ENCODE measurements at regions not wholly inside any gene's neighbourhood (a gene's known extent, or its start where the extent isn't known, plus 50 kb on each side); places are given as distances from the start of the nearest gene placed in this dataset.

DNA sequence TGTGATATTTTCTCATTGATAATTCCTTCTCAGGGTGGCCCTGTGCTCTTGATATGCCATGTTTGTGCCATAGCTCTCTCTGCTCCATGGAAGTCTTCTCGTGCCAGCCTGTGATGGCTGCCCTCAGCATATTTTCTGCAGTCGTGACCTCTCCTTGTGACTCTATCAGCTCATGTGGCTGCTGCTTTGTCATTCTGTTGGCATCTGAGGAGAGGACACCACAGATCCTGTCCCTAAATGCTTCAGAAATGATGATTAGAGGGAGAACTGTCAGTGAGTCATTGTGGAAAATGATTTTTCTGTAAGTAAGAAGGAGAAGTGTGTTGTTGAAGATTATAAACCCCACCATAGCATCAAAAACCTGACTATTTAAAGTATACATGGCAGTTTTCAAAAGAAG, 286.0 kb downstream of the ADGRL2 start:
- no peak for TF ChIP-seq POLR2A (IDR thresholded peaks at IDR 0.05)
- TF ChIP-seq, protein P1, sequence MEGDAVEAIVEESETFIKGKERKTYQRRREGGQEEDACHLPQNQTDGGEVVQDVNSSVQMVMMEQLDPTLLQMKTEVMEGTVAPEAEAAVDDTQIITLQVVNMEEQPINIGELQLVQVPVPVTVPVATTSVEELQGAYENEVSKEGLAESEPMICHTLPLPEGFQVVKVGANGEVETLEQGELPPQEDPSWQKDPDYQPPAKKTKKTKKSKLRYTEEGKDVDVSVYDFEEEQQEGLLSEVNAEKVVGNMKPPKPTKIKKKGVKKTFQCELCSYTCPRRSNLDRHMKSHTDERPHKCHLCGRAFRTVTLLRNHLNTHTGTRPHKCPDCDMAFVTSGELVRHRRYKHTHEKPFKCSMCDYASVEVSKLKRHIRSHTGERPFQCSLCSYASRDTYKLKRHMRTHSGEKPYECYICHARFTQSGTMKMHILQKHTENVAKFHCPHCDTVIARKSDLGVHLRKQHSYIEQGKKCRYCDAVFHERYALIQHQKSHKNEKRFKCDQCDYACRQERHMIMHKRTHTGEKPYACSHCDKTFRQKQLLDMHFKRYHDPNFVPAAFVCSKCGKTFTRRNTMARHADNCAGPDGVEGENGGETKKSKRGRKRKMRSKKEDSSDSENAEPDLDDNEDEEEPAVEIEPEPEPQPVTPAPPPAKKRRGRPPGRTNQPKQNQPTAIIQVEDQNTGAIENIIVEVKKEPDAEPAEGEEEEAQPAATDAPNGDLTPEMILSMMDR (IDR thresholded peaks at IDR 0.05): no peak
- Histone ChIP-seq H3K4me3 (no peak overlapping the region), H3K9me3 (no peaks in the 10 kb centered on the region), H3K36me3 (no peaks in the 10 kb centered on the region), H3K27ac (no peak overlapping the region), H3K4me1 (no peaks in the 10 kb centered on the region), H3K27me3 (no peaks in the 10 kb centered on the region)
- intact Hi-C loops (cut with DNase I; ENCODE audit: low total_unique reads): no loop called here
- DNase-seq: no peak

DNA sequence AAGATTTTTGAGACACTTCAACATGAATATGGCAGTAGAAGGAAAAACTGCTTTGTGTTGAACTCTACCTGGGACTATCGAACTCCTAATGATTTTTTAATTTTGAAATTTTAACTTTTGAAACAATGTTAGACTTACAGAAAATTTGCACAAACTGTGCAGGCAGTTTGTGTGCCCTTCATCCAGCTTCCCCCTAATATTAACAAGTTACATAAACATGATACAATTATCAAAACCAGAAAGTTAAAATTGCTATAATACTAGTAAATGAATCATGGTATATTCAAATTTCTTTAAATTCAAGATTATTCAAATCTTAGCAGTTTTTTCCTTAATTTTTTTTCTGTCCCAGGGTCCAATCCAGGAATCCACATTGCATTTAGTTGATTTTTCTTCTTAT, 278.9 kb downstream of the ADGRL2 start:
- no peaks in the 10 kb centered on the region for H3K9me3 ChIP-seq
- no peaks in the 10 kb centered on the region for H3K36me3 ChIP-seq
- H3K4me3 ChIP-seq: no peak overlapping the region
- TF ChIP-seq POLR2A (IDR thresholded peaks at IDR 0.05): no peak
- H3K27ac ChIP-seq: no peak overlapping the region
- intact Hi-C loops (cut with DNase I; ENCODE audit: low total_unique reads): no loop called here
- H3K27me3 ChIP-seq: no peaks in the 10 kb centered on the region
- no peaks in the 10 kb centered on the region for H3K4me1 ChIP-seq
- no peak for DNase-seq

DNA sequence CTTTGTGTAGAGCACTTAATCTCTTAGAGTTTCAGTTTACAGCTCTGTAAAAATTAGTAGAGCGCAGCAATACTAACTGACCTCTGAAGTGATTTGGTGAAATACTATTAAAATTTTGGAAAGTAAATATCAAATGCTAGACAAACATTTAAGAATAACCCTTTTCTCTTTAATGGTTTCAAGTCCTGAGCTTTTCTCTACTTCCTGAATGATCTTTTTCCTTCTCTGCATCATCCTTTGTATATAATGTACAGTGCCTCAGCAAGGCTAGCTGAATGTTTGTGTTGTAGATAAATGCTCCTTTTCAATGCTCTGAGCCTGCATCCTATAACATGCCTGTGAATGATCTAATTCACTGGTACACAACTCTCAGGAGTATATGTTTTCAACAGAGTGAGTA, 272.9 kb downstream of the ADGRL2 start:
- no peak overlapping the region for H3K27ac ChIP-seq
- no peak for DNase-seq
- no peak for TF ChIP-seq POLR2A (IDR thresholded peaks at IDR 0.05)
- TF ChIP-seq, protein P1 (IDR thresholded peaks at IDR 0.05): no peak
- H3K9me3 ChIP-seq: no peaks in the 10 kb centered on the region
- no peak overlapping the region for H3K4me3 ChIP-seq
- H3K4me1 ChIP-seq: no peaks in the 10 kb centered on the region
- no peaks in the 10 kb centered on the region for H3K36me3 ChIP-seq
- no peaks in the 10 kb centered on the region for H3K27me3 ChIP-seq
- intact Hi-C loops (cut with DNase I; ENCODE audit: low total_unique reads): no loop called here

DNA sequence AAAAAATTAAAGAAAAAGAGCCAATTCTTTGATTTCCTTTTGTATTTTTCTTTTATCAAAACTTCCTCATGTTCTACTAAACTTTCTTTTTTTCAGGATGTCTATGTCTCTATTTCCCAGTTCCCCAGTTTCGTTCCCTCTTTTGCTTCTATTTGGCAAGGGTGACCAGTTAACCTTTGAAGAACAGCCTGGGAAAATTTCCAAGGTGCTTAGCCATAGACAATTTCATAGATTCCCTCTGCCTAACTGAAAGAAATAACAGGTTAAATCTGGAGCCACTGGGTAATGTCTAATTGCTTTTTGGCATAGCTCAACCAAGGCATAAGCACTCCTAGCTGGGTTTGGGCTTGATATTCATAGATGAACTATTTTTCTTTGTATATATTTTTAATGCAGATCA, 272.3 kb downstream of the ADGRL2 start:
- intact Hi-C loops (cut with DNase I; ENCODE audit: low total_unique reads): no loop called here
- no peak overlapping the region for H3K27ac ChIP-seq
- H3K27me3 ChIP-seq: no peaks in the 10 kb centered on the region
- H3K4me3 ChIP-seq: no peak overlapping the region
- no peak for DNase-seq
- TF ChIP-seq, protein P1 (IDR thresholded peaks at IDR 0.05): no peak
- no peak for TF ChIP-seq POLR2A (IDR thresholded peaks at IDR 0.05)
- H3K9me3 ChIP-seq: no peaks in the 10 kb centered on the region
- H3K36me3 ChIP-seq: no peaks in the 10 kb centered on the region
- H3K4me1 ChIP-seq: no peaks in the 10 kb centered on the region

DNA sequence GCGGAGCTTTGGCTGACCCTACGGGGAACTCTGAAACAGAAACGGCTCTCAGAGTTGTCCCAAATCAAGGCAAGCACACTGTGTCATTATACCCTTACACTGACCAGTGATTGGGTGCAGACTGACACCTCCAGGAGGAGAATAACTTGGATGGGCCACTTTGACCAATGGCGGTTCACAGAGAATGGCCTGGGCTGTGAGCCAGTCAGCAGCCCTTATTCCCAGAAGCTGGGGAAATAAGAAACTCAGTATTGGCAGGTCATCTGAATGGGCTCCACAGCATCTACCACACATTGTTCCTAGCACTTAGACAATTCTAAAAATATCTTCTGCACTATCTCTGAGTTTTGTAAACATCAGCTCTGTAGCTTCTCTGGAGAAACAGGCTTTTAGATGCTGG, 265.2 kb downstream of the ADGRL2 start:
- no peaks in the 10 kb centered on the region for H3K9me3 ChIP-seq
- no peak for DNase-seq
- H3K36me3 ChIP-seq: no peaks in the 10 kb centered on the region
- no peaks in the 10 kb centered on the region for H3K4me1 ChIP-seq
- intact Hi-C loops (cut with DNase I; ENCODE audit: low total_unique reads): no loop called here
- H3K4me3 ChIP-seq: no peak overlapping the region
- H3K27ac ChIP-seq: no peak overlapping the region
- no peak for TF ChIP-seq POLR2A (IDR thresholded peaks at IDR 0.05)
- TF ChIP-seq, protein P1 (IDR thresholded peaks at IDR 0.05): no peak
- no peaks in the 10 kb centered on the region for H3K27me3 ChIP-seq

- TF ChIP-seq, protein P1 (IDR thresholded peaks at IDR 0.05): no peak
- TF ChIP-seq POLR2A (IDR thresholded peaks at IDR 0.05): no peak
- intact Hi-C loops (cut with DNase I; ENCODE audit: low total_unique reads): no loop called here
- DNase-seq: no peak
- no peaks in the 10 kb centered on the region for H3K27me3 ChIP-seq
- no peak overlapping the region for H3K4me3 ChIP-seq
- H3K9me3 ChIP-seq: no peaks in the 10 kb centered on the region
- H3K36me3 ChIP-seq: no peaks in the 10 kb centered on the region
- H3K4me1 ChIP-seq: no peaks in the 10 kb centered on the region
- H3K27ac ChIP-seq: no peak overlapping the region
Measured at GRCh38 chr1:82064691-82065090, 264.0 kb downstream of the ADGRL2 start.

Measured in uterus (tissue), 3 donors.